ENCODE measurements at regions not wholly inside any gene's neighbourhood (a gene's known extent, or its start where the extent isn't known, plus 50 kb on each side); places are given as distances from the start of the nearest gene placed in this dataset.
"Not testable (repeated sequence)": the region's sequence is repeated elsewhere in the genome, so short reads cannot be mapped to it uniquely, and the experiment has no call there.

GRCh38 chr4:19557161-19557560, 694.5 kb upstream of the SLIT2 start:
- in situ Hi-C loops (cut with HindIII; ENCODE audit: extremely low pct_ligation_motif_present, low pct_unique_long_range_greater_than_20kb) (no loop called here), intact Hi-C loops (cut with micrococcal nuclease; ENCODE audit: unreplicated experiment) (no loop called here)
- H3K27me3 ChIP-seq (ENCODE audit: control insufficient read depth in 1 of 2, insufficient read depth in 2 of 2, low read length in 2 of 2) = no peaks in the 10 kb centered on the region
- TF ChIP-seq ZKSCAN8 (CRISPR knock-in tag; IDR thresholded peaks at IDR 0.05; ENCODE audit: borderline replicate concordance) (no peak), ZNF256 (CRISPR knock-in tag; conservative IDR thresholded peaks at IDR 0.05) (no peak), HNF1A (IDR thresholded peaks at IDR 0.05; ENCODE audit: low read depth) (no peak), HNF1A (CRISPR knock-in tag; IDR thresholded peaks at IDR 0.05; ENCODE audit: borderline replicate concordance) (no peak), TAF15 (IDR thresholded peaks at IDR 0.05; ENCODE audit: low read depth, low read length, poor library complexity, severe bottlenecking) (no peak), ZNF557 (CRISPR knock-in tag; IDR thresholded peaks at IDR 0.05) (no peak), NCOA2 (CRISPR knock-in tag; IDR thresholded peaks at IDR 0.05) (no peak), ARID3A (IDR thresholded peaks at IDR 0.05; ENCODE audit: low read depth, low read length) (no peak), TCF12 (IDR thresholded peaks at IDR 0.05) (no peak), TCF12 (CRISPR knock-in tag; IDR thresholded peaks at IDR 0.05) (no peak), ZNF3 (CRISPR knock-in tag; IDR thresholded peaks at IDR 0.05) (no peak), RNF2 (conservative IDR thresholded peaks at IDR 0.05; ENCODE audit: low read depth) (no peak)
- whole genome bisulfite sequencing (ENCODE audit: low lambda C conversion rate) = 3% methylated on average over 2 of the region's 2 CpGs
- POLR2A ChIA-PET = no interaction called here
- H3K9me3 ChIP-seq (ENCODE audit: low read length) = peaks cover 62% of the 10 kb centered on the region
- no peaks in the 10 kb centered on the region for H4K20me1 ChIP-seq (ENCODE audit: insufficient read depth, low read length)
- H3K27ac ChIP-seq (ENCODE audit: extremely low read length, insufficient read depth, low read length) = no peak overlapping the region
- ATAC-seq = no peak
- DNase-seq (ENCODE audit: low spot score) = no peak
- no peak overlapping the region for H3K4me2 ChIP-seq (ENCODE audit: low read depth, low read length)
- no TSS peak for BruUV-seq (replicated peaks)
- H3K36me3 ChIP-seq (replicated peaks in 1 of 2; ENCODE audit: control insufficient read depth in 1 of 2, insufficient read depth in 2 of 2, low read length in 2 of 2) = no peaks in the 10 kb centered on the region
- H3K4me3 ChIP-seq (replicated peaks in 1 of 3; ENCODE audit: insufficient read depth in 1 of 3, low read depth in 2 of 3, low read length in 3 of 3) = no peak overlapping the region
- CTCF ChIA-PET (ENCODE audit: low intra/inter-chr PET ratio, low total read pairs) = no interaction called here
- no peak overlapping the region for H2AFZ ChIP-seq (ENCODE audit: low read length)
- H3K9ac ChIP-seq (ENCODE audit: insufficient read depth, low read depth, low read length) = no peak overlapping the region
- no peaks in the 10 kb centered on the region for H3K4me1 ChIP-seq (ENCODE audit: insufficient read depth, low read length)
- no peaks in the 10 kb centered on the region for H3K79me2 ChIP-seq (ENCODE audit: insufficient read depth, low read length)
- no peak for FAIRE-seq

- H3K9ac ChIP-seq (ENCODE audit: insufficient read depth, low read depth, low read length); H4K20me1 ChIP-seq (ENCODE audit: insufficient read depth, low read length); CTCF ChIA-PET (ENCODE audit: low intra/inter-chr PET ratio, low total read pairs); H3K79me2 ChIP-seq (ENCODE audit: insufficient read depth, low read length); H3K27ac ChIP-seq (ENCODE audit: extremely low read length, insufficient read depth, low read length); FAIRE-seq; H3K4me1 ChIP-seq (ENCODE audit: insufficient read depth, low read length); POLR2A ChIA-PET; H2AFZ ChIP-seq (ENCODE audit: low read length); H3K4me3 ChIP-seq (replicated peaks in 1 of 3; ENCODE audit: insufficient read depth in 1 of 3, low read depth in 2 of 3, low read length in 3 of 3); H3K4me2 ChIP-seq (ENCODE audit: low read depth, low read length); DNase-seq (ENCODE audit: low spot score); ATAC-seq; H3K36me3 ChIP-seq (replicated peaks in 1 of 2; ENCODE audit: control insufficient read depth in 1 of 2, insufficient read depth in 2 of 2, low read length in 2 of 2); in situ Hi-C loops (cut with HindIII; ENCODE audit: extremely low pct_ligation_motif_present, low pct_unique_long_range_greater_than_20kb); H3K27me3 ChIP-seq (ENCODE audit: control insufficient read depth in 1 of 2, insufficient read depth in 2 of 2, low read length in 2 of 2); BruUV-seq (replicated peaks); intact Hi-C loops (cut with micrococcal nuclease; ENCODE audit: unreplicated experiment): not testable (repeated sequence)
- 8% methylated on average over 10 of the region's 10 CpGs for WGBS (ENCODE audit: low lambda C conversion rate)
- H3K9me3 ChIP-seq (ENCODE audit: low read length) = peaks cover 62% of the 10 kb centered on the region
Measured at GRCh38 chr4:19556276-19556675, 695.4 kb upstream of the SLIT2 start.

Measured in HepG2 (cell line).